ENCODE measurements at regions not wholly inside any gene's neighbourhood (a gene's known extent, or its start where the extent isn't known, plus 50 kb on each side); places are given as distances from the start of the nearest gene placed in this dataset.

DNA sequence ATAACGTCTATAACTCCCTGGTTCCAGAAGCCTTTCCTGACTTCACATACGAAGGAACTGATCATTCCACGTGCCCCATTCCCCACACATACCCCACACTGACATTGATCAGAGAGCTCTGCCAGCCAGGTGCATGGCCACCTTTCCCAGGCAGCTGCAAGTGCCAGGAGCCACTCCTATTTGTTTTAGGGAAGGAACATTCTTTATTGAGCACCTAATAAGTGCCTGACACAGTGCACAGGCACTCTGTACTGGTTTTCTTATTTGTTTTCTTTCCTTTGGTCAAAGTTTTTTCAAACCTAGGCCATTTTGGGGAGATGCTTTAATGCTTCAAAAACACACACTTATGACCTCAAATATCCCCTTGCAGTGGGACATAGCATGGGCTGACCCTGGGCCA, 50.0 kb downstream of the PITPNM2 start:
- DNase-seq = no peak

DNA sequence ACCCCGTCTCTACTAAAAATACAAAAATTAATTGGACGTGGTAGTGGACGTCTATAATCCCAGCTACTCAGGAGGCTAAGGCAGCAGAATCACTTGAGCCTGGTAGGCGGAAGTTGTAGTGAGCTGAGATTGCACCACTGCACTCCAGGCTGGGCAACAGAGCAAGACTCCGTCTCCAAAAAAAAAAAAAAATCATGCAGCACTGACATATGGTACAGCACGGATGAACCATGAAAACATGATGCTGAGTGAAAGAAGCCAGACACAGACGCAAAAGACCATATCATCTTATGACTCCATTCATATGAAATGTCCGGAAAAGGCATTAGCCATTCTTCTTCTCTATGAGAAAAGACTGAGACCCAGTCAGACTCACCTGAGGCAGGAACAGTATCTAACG, 50.4 kb downstream of the PITPNM2 start:
- no peak for DNase-seq

GRCh38 chr12:123099560-123100192, 51.2 kb downstream of the PITPNM2 start:
- DNase-seq = peak in 1 of 2 experiments; percentile 36

GRCh38 chr12:123098780-123099179, 52.1 kb downstream of the PITPNM2 start:
- DNase-seq = no peak

- peak; percentile 40 to 84 for DNase-seq
Measured at GRCh38 chr12:123097561-123098084, 53.3 kb downstream of the PITPNM2 start.

DNA sequence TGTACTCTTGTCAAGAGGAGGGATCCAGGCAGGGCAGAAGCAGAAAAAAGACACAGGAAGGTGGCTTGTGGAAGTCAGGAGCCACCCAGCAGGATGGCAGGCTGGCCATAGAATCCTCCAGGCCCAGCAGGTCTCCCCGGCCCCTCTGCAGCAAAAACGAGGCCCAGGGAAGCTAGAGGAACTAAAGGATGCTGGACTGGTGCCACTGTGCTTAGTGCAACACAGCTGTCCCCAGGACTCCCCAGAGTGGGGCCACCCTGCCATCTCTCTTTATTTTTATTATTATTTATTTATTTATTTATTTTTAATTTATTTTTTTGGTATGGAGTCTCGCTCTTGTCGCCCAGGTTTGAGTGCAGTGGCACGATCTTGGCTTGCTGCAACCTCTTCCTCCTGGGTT, 54.1 kb downstream of the PITPNM2 start:
- DNase-seq = no peak

DNA sequence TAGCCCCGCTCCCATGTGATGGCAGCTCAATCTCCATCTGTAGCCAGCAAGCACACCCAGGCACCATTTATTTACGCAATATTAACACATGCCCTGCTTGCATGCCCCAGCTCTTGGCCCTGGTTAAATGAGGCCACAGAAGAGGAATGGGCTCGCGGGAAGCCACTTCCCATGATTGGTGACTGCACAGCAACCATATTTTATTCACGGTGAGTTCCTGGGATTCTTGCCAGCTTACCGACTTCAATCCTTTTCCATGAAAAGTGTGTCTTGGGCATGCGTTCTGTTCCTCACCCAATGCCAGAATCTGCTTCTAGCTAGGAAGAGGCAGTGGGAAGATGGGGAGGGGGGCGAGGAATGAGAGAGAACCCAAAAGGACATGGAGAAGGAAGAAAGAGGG, 54.7 kb downstream of the PITPNM2 start:
- peak; percentile 18 to 80 for DNase-seq

GRCh38 chr12:123095078-123095881, 55.6 kb downstream of the PITPNM2 start:
- DNase-seq = no peak

DNA sequence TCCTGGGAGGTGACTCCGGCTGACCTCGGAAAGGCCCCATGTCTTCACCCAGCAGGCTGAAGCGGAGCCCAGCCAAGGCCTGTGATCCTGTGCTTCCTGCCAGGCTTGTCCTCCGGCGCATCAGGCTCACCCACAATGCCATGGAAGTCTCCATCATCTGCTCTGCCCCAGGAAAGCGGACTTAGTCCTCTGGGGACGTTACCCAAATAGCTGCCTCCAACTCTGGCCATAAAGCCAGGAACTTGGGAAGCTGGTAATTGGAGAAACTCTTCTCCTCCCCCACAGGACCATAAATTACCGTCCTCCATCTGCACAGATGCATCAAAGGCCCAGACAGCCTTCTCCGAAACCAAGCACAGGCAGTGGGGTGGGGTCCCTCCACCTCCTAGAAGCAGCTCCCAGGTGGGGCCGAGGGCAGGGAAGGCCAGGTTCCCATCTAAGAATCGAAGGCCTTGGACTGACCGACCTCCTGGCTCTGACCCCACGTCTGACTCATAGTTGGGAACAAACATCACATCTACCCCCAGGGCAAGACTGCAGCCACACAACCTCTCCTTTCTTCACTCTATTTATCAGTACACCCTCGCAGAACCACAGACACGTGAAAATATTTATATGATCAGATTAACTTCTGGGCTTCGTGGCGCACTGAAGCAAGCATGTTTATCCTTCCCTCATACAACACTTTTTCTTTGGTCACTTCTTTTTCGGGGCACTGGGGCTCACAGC, 56.4 kb downstream of the PITPNM2 start:
- DNase-seq = peak in 1 of 2 experiments; percentile 39

DNA sequence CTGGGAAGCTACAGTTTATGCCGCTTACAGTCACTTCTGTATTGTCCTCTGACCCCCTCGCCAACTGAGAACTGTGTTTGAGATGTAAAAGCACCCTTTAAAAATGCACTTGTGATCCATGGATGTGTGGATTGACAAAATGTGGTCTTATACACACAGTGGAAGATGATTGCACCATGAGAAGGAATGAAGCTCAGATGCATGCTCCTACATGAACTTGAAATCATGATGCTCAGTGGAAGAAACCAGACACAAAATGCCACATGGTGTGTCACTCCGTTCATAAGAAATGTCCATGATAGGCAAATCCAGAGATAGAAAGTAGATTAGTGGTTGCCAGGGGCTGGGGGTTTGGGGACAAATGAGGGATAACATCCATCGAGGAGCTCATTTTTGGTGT, 58.0 kb downstream of the PITPNM2 start:
- DNase-seq = no peak

DNA sequence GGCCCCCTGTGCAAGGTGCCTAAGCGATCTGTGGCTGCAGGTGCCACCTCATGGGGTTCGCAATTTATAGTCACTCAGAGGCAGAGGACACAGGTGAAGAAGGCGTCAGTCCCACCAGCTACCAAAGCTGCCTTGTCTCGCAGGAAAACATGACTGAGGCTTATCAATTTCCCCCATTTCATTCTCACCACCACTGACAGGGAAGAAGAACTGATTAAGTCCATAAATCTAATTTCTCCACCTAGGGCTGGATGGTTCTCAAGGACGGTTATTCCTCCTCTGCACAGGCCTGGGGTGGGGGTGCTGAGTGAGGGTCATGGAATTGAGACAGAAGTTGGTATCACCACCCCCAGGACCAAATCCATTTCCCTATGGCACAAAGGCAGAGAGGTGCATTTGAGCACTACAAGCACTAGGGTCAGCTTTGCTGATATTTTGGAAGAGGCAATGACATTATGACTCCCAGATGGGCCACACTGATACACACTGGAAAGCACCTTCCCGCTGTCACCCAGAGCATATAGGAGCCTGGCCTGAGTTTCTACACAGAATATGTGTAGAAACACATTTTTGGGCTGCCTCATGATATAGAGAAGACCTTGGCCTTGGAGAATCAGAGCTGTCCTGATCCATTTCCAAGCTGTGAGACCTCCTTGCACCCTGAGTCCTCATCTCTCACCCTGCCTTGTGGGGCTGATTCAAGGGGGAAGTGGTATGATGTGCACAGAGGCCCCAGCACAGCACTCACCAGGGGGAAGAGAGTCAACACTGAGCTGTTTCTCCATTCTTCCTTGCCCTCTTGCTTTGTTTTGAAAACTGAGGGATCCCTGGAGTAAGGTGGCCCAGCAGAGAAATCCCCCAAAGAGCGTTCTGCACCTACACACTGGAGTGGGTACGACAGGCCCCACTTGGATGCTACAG, 59.4 kb downstream of the PITPNM2 start:
- no peak for DNase-seq

- DNase-seq = no peak
Measured at GRCh38 chr12:123089631-123090353, 61.1 kb downstream of the PITPNM2 start.

DNA sequence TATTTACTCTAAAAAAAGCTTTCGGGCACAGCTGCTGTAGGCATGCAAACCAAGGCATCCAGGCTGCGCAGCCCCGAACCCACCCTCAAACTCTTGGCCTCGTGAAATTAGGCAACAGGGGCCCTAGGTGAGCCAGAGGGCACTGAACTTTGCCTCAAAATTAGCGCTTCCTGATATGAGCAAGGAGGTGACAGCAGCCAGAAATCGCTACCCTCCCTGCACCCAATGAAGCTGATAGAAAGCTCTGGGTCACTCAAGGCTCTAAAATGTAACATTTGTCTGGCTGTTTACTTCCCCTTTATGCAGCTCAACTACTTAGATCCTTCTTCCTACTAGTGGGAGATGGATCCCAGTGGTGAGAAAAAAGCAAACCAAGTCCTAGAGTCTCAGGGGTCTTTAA, 61.8 kb downstream of the PITPNM2 start:
- no peak for DNase-seq

DNA sequence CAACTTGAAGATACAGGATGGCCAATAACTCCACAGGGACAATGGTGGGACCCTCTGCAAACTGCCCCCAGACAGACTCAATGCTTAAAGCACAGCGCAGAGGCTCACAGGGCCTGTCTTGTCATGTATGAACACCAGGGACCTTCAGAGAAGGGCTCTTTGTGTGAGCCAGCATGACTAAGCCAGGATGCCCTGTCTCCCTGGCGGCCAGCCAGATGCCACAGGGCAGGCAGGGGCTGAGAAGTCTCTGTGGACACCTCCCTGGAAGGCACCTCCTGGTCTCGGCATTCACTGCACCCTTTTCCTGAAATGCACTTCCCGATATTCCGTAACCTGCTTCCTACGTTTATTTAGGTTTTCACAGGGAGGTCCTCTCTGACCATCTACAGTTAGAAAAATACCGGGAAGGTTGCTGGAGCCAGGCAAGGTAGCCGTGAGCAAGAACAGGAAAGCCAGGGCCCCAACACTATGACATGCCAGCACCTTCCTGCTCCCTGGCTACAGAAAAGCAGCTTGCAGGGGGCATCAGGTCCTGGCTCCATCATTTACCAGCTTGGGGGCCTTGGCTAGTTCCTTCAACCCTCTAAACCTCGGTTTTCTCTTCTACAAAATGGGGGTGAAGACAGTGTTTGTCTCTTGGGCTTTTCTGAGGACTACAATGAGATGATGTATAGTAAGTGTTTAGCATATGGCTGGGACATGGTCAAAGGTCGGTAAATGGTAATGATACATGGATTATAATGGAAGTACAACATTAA, 65.0 kb downstream of the PITPNM2 start:
- peak in 1 of 2 experiments; percentile 34 for DNase-seq

- no peak for DNase-seq
Measured at GRCh38 chr12:123085066-123085465, 65.8 kb downstream of the PITPNM2 start.

GRCh38 chr12:123083661-123084571, 67.0 kb downstream of the PITPNM2 start:
- DNase-seq = no peak

DNA sequence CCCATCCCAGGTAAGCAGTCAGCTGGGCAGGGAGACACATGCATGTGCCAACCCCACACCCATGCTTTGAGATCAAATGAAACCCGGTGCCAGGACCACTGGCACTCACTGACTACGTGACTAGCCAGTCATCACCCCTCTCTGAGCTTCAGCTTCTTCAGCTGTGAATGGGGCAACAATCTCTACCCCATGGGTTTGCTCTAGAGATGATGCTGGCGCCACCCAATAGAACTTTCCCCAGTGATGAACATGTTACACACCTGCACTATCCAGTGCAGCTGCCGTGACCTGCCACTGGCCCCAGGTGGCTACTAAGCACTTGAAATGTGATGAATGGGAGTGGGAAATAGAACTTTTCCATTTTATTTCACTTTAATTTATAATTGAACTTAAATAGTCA, 70.3 kb downstream of the PITPNM2 start:
- no peak for DNase-seq

- no peak for DNase-seq
Measured at GRCh38 chr12:123078531-123079155, 72.2 kb downstream of the PITPNM2 start.

DNA sequence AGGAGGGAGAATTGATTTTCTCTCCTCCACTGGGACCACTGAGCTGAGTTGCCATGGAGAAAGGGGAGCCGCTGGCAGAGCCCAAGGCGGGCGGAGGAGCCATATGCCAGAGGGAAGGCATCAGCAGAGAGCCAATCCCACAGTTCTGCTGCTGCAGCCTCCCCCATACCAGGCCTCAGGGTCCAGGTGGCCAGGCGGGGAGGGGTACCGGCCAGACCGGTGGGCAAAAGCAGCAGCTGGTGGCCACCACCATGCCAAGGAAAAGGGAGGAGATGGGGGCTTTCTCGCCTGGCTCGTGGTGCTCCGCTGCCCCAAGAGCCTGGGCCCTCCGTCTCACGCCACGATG, 72.8 kb downstream of the PITPNM2 start:
- peak; percentile 32 to 77 for DNase-seq

Data from NCI-H446 (cell line).